ENCODE measurements at regions not wholly inside any gene's neighbourhood (a gene's known extent, or its start where the extent isn't known, plus 50 kb on each side); places are given as distances from the start of the nearest gene placed in this dataset. TPM values are rescaled to one million over a fixed set of nuclear protein-coding genes. Genes with fewer than 3 reads are reported as not detected.

- Histone ChIP-seq H3K9me3 (no peaks in the 10 kb centered on the region), H3K4me3 (no peak overlapping the region), H3K27ac (no peak overlapping the region), H3K27me3 (no peaks in the 10 kb centered on the region), H3K4me1 (no peaks in the 10 kb centered on the region), H3K36me3 (no peaks in the 10 kb centered on the region)
- TF ChIP-seq CTCF (IDR thresholded peaks at IDR 0.05) = no peak
- TF ChIP-seq POLR2A (IDR thresholded peaks at IDR 0.05) = no peak
- TF ChIP-seq POLR2AphosphoS5 (IDR thresholded peaks at IDR 0.05; ENCODE audit: insufficient read depth in 1 of 2, low read depth in 1 of 2) = no peak
- no peak for DNase-seq (ENCODE audit: extremely low spot score in 2 of 2)
- intact Hi-C loops (cut with DNase I) = no loop called here
Measured at GRCh38 chr2:15996536-15997423, 56.4 kb downstream of the MYCN start.

Small RNA genes lying in the stretch of these regions (small RNA-seq; reads per million reads assigned to genes)
- not detected for gene AC174048.1
- gene RF00561 = not detected
